ENCODE measurements at regions not wholly inside any gene's neighbourhood (a gene's known extent, or its start where the extent isn't known, plus 50 kb on each side); places are given as distances from the start of the nearest gene placed in this dataset.

DNA sequence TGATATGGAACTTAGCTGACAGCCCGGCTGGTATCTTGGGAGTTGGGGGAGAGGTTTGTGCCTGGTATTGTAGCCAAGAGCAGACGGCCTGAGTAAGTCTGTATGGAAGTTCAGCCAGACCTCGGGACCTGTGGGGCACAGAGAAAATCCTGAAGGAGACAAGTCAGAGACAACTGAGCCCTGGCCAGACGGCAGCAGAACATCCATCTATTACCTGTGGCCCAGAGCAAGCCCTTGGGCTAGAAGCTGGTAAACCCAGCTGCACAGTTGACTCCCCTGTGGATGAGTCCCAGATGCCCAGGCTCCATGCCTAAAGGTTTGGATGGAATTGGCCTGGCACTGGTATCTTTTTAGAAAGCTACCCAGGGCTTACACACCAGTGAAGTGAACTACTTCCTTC, 70.4 kb upstream of the DLG1 start:
- TF ChIP-seq EZH2 (IDR thresholded peaks at IDR 0.05; ENCODE audit: insufficient read depth, poor library complexity, severe bottlenecking) = no peak
- TF ChIP-seq EZH2phosphoT487 (IDR thresholded peaks at IDR 0.05; ENCODE audit: insufficient read depth, low read depth) = no peak
